Glutamatergic neuron (in vitro differentiated cells): ENCODE measurements at regions not wholly inside any gene's neighbourhood (a gene's known extent, or its start where the extent isn't known, plus 50 kb on each side); places are given as distances from the start of the nearest gene placed in this dataset.

ENCODE experiments used
- DNase-seq: peaks from one replicate; pipeline ENCODE4 v3.0.0; 2022
- H3K27ac Mint-ChIP-seq: one replicate; pipeline ENCODE4 v1.8.0; 2020; ENCODE audit warnings: mild to moderate bottlenecking, mixed read lengths, inconsistent platforms; ENCODE audit not compliant: unreplicated experiment
- H3K27me3 Mint-ChIP-seq: one replicate; pipeline ENCODE4 v1.8.0; 2020; ENCODE audit warnings: mild to moderate bottlenecking, moderate library complexity, mixed read lengths, inconsistent platforms; ENCODE audit not compliant: unreplicated experiment
- H3K36me3 Mint-ChIP-seq: one replicate; pipeline ENCODE4 v1.8.0; 2020; ENCODE audit warnings: mild to moderate bottlenecking, mixed read lengths, inconsistent platforms; ENCODE audit not compliant: unreplicated experiment
- H3K4me1 Mint-ChIP-seq: one replicate; pipeline ENCODE4 v1.8.0; 2020; ENCODE audit warnings: mild to moderate bottlenecking, low read depth, mixed read lengths, inconsistent platforms; ENCODE audit not compliant: unreplicated experiment
- H3K4me3 Mint-ChIP-seq: one replicate; pipeline ENCODE4 v1.8.0; 2020; ENCODE audit warnings: mild to moderate bottlenecking, mixed read lengths, inconsistent platforms; ENCODE audit not compliant: unreplicated experiment
- H3K9me3 Mint-ChIP-seq: one replicate; pipeline ENCODE4 v1.8.0; 2020; ENCODE audit warnings: mild to moderate bottlenecking, moderate library complexity, mixed read lengths, inconsistent platforms; ENCODE audit not compliant: unreplicated experiment
- CTCF ChIP-seq: fragments of 200-600 bp; sonication (generic); IDR thresholded peaks from one replicate; pipeline ENCODE4 v1.5.0; 2021; ENCODE audit not compliant: partially characterized antibody, unreplicated experiment

GRCh38 chr10:75326306-75326705 is 75.3 kb downstream of the ZNF503 start:
- no peaks in the 10 kb centered on the region for H3K4me1 Mint-ChIP-seq
- no peak for TF ChIP-seq CTCF

GRCh38 chr10:75319274-75319673 is 82.3 kb downstream of the ZNF503 start:
- peaks cover 1% of the 10 kb centered on the region for H3K9me3 Mint-ChIP-seq
- H3K27me3 Mint-ChIP-seq = no peaks in the 10 kb centered on the region
- no peak for DNase-seq
- no peak overlapping the region for H3K27ac Mint-ChIP-seq
- H3K36me3 Mint-ChIP-seq = peaks cover 4% of the 10 kb centered on the region
- H3K4me3 Mint-ChIP-seq = no peak overlapping the region
- TF ChIP-seq CTCF = no peak
- no peaks in the 10 kb centered on the region for H3K4me1 Mint-ChIP-seq

More at GRCh38 chr10:75326306-75326705, 75.3 kb downstream of the ZNF503 start:
- Mint-ChIP-seq H3K9me3 (no peaks in the 10 kb centered on the region), H3K36me3 (no peaks in the 10 kb centered on the region), H3K27ac (no peak overlapping the region), H3K27me3 (no peaks in the 10 kb centered on the region), H3K4me3 (no peak overlapping the region)
- no peak for DNase-seq

- peaks cover 5% of the 10 kb centered on the region for H3K36me3 Mint-ChIP-seq
- H3K4me1 Mint-ChIP-seq = no peaks in the 10 kb centered on the region
- no peaks in the 10 kb centered on the region for H3K27me3 Mint-ChIP-seq
These were observed 78.8 kb upstream of the COMTD1 start for GRCh38 chr10:75314570-75314969.

GRCh38 chr10:75312440-75312839 is 76.7 kb upstream of the COMTD1 start:
- H3K9me3 Mint-ChIP-seq = peaks cover 4% of the 10 kb centered on the region
- no peak overlapping the region for H3K27ac Mint-ChIP-seq
- no peak for DNase-seq

More at GRCh38 chr10:75314570-75314969, 78.8 kb upstream of the COMTD1 start:
- DNase-seq = no peak
- H3K9me3 Mint-ChIP-seq = peaks cover 3% of the 10 kb centered on the region
- no peak overlapping the region for H3K27ac Mint-ChIP-seq
- no peak overlapping the region for H3K4me3 Mint-ChIP-seq
- no peak for TF ChIP-seq CTCF

GRCh38 chr10:75305675-75306074 is 69.9 kb upstream of the COMTD1 start:
- peaks cover 2% of the 10 kb centered on the region for H3K9me3 Mint-ChIP-seq
- no peak overlapping the region for H3K27ac Mint-ChIP-seq
- no peak for DNase-seq
- H3K36me3 Mint-ChIP-seq = peaks cover 20% of the 10 kb centered on the region
- H3K4me3 Mint-ChIP-seq = no peak overlapping the region
- no peaks in the 10 kb centered on the region for H3K4me1 Mint-ChIP-seq
- no peak for TF ChIP-seq CTCF
- no peaks in the 10 kb centered on the region for H3K27me3 Mint-ChIP-seq

More at GRCh38 chr10:75312440-75312839, 76.7 kb upstream of the COMTD1 start:
- Mint-ChIP-seq H3K4me3 (no peak overlapping the region), H3K27me3 (no peaks in the 10 kb centered on the region), H3K36me3 (peaks cover 12% of the 10 kb centered on the region), H3K4me1 (no peaks in the 10 kb centered on the region)
- TF ChIP-seq CTCF = no peak
